Endothelial cell of umbilical vein (primary cell): ENCODE measurements at regions not wholly inside any gene's neighbourhood (a gene's known extent, or its start where the extent isn't known, plus 50 kb on each side); places are given as distances from the start of the nearest gene placed in this dataset.
A peak's percentile ranks its signal among the peaks of the same experiment; 100 is the strongest.

Source experiments
- BruUV-seq: library from RNA; stranded (reverse); fragments of 400-500 nt; replicated peaks from 2 replicates; lab custom pipeline; 2021; lab: Mats Ljungman, UMichigan
- CTCF ChIA-PET: fragments of 300-600, 350-600 bp; sonication (Branson Sonifier 250); formaldehyde crosslinking; loops from one replicate; lab custom pipeline; 2021; ENCODE audit warnings: antibody characterized with exemption, inconsistent platforms; lab: Charles Lee
- POLR2A ChIA-PET: fragments of 300-600, 350-600 bp; sonication (Branson Sonifier 250); formaldehyde crosslinking; loops from one replicate; lab custom pipeline; 2021; ENCODE audit warnings: antibody characterized with exemption, inconsistent platforms; lab: Charles Lee
- DNase-seq: peaks from one replicate; pipeline ENCODE4 v3.0.0-alpha.2; 2011; ENCODE audit warnings: low read depth, low spot score
- FAIRE-seq: peaks from 2 replicates; lab custom pipeline; 2011; peaks lifted over from hg19 to GRCh38; lab: Jason Lieb, UNC
- H2AFZ ChIP-seq: 2 replicates; pipeline ENCODE4 v1.6.0; 2012; ENCODE audit warnings: low read depth, low read length, control low read depth, inconsistent platforms
- H3K27ac ChIP-seq: 2 replicates; pipeline ENCODE4 v1.5.1; 2011; ENCODE audit warnings: low read depth, mild to moderate bottlenecking, control low read depth, low read length, moderate library complexity; ENCODE audit not compliant: insufficient read depth
- H3K27me3 ChIP-seq, 2 experiments: 2 replicates each; pipeline versions ENCODE4 v1.6.0 to v1.6.1; 2011; ENCODE audit warnings: low read length in 2 of 2, mixed read lengths in 1 of 2; ENCODE audit not compliant: control insufficient read depth in 2 of 2, insufficient read depth in 2 of 2
- H3K36me3 ChIP-seq, 2 experiments: 2 replicates in 1 of 2; 3 replicates in 1 of 2; pipeline ENCODE4 v1.5.1; 2011; ENCODE audit warnings: low read length in 2 of 2, mild to moderate bottlenecking in 1 of 2, moderate library complexity in 1 of 2; ENCODE audit not compliant: control insufficient read depth in 2 of 2, insufficient read depth in 2 of 2; ENCODE audit errors: extremely low read depth in 1 of 2
- H3K4me1 ChIP-seq: 3 replicates; pipeline ENCODE4 v1.5.1; 2011; ENCODE audit warnings: mild to moderate bottlenecking, low read length; ENCODE audit not compliant: control insufficient read depth, insufficient read depth; ENCODE audit errors: extremely low read depth
- H3K4me2 ChIP-seq: 2 replicates; pipeline ENCODE4 v1.6.1; 2011; ENCODE audit warnings: low read length, control low read depth, mixed read lengths; ENCODE audit not compliant: insufficient read depth
- H3K4me3 ChIP-seq, 3 experiments: fragments of 200-600 bp in 1 of 3; sonication (generic), shearing (Covaris generic) in 1 of 3; replicated peaks in 1 of 3; 2 replicates each; pipeline ENCODE4 v1.5.1; 2011 to 2016; ENCODE audit warnings: control low read depth in 3 of 3, low read length in 3 of 3, mild to moderate bottlenecking in 2 of 3, inconsistent platforms in 1 of 3, low read depth in 1 of 3, moderate library complexity in 1 of 3; ENCODE audit not compliant: insufficient read depth in 1 of 3
- H3K79me2 ChIP-seq: 2 replicates; pipeline ENCODE4 v1.6.0; 2012; ENCODE audit warnings: low read length, inconsistent platforms; ENCODE audit not compliant: control insufficient read depth, insufficient read depth
- H3K9ac ChIP-seq: replicated peaks from 2 replicates; pipeline ENCODE3; 2011; ENCODE audit warnings: low read length, control low read depth; ENCODE audit not compliant: insufficient read depth; ENCODE audit errors: extremely low read depth
- H3K9me1 ChIP-seq: replicated peaks from 3 replicates; pipeline ENCODE4 v1.6.0; 2011; ENCODE audit warnings: mild to moderate bottlenecking, low read length; ENCODE audit not compliant: control insufficient read depth, insufficient read depth; ENCODE audit errors: extremely low read depth
- H3K9me3 ChIP-seq: replicated peaks from 2 replicates; pipeline ENCODE4 v1.5.1; 2012; ENCODE audit warnings: low read length, inconsistent platforms; ENCODE audit not compliant: control insufficient read depth, insufficient read depth
- H4K20me1 ChIP-seq: replicated peaks from 2 replicates; pipeline ENCODE3; 2011; ENCODE audit warnings: mild to moderate bottlenecking, low read length; ENCODE audit not compliant: control insufficient read depth, insufficient read depth; ENCODE audit errors: extremely low read depth
- EZH2 ChIP-seq: IDR thresholded peaks from 2 replicates; pipeline ENCODE4 v1.6.1; 2012; ENCODE audit warnings: borderline replicate concordance, low read depth, mild to moderate bottlenecking, moderate library complexity, low read length, inconsistent platforms; ENCODE audit not compliant: severe bottlenecking
- FOS ChIP-seq: IDR thresholded peaks from 2 replicates; pipeline ENCODE4 v1.6.1; 2011; ENCODE audit warnings: mild to moderate bottlenecking, low read length, moderate library complexity, borderline replicate concordance; ENCODE audit not compliant: insufficient read depth
- GATA2 ChIP-seq: IDR thresholded peaks from 2 replicates; pipeline ENCODE4 v1.7.0; 2011; ENCODE audit warnings: low read depth, mild to moderate bottlenecking, moderate library complexity, mixed read lengths, low read length; ENCODE audit not compliant: insufficient read length, insufficient read depth
- JUN ChIP-seq: IDR thresholded peaks from 2 replicates; pipeline ENCODE4 v1.6.1; 2011; ENCODE audit warnings: borderline replicate concordance, low read depth; ENCODE audit not compliant: insufficient read length, insufficient read depth
- MYC ChIP-seq: IDR thresholded peaks from one replicate; pipeline ENCODE4 v1.6.1; 2011; ENCODE audit warnings: mild to moderate bottlenecking, low read depth, low read length
- POLR2A ChIP-seq: IDR thresholded peaks from 2 replicates; pipeline ENCODE4 v1.6.1; 2012; ENCODE audit warnings: low read depth, mild to moderate bottlenecking, control low read depth, low read length
- POLR2AphosphoS5 ChIP-seq: IDR thresholded peaks from 2 replicates; pipeline ENCODE4 v1.6.1; 2012; ENCODE audit warnings: low read depth, mild to moderate bottlenecking, control low read depth, low read length, moderate library complexity; ENCODE audit not compliant: insufficient read depth
- dilution Hi-C: fragments of 300-500 bp; cut with MboI; formaldehyde crosslinking; loops from one replicate; pipeline ENCODE4 v1.15.0; 2019; ENCODE audit warnings: low sequenced_read_pairs; ENCODE audit not compliant: extremely low pct_ligation_motif_present
- intact Hi-C: fragments of 100-400 bp; cut with micrococcal nuclease; formaldehyde crosslinking; loops from one replicate; pipeline ENCODE4 v1.10.0; 2022
- TF ChIP-seq, protein P1 (sequence below), 2 donors: IDR thresholded peaks; 1 replicate in 1 of 2; 2 replicates in 1 of 2; pipeline ENCODE4 v1.5.1; 2011; ENCODE audit warnings: low read length in 2 of 2, mild to moderate bottlenecking in 2 of 2, moderate library complexity in 2 of 2, control low read depth in 1 of 2, inconsistent platforms in 1 of 2, low read depth in 1 of 2; ENCODE audit not compliant: insufficient read depth in 1 of 2; ENCODE audit errors: extremely low read depth in 1 of 2
- TF ChIP-seq, protein P2 (sequence below): IDR thresholded peaks from 2 replicates; pipeline ENCODE4 v1.6.1; 2011; ENCODE audit not compliant: insufficient read depth, insufficient read length

DNA sequence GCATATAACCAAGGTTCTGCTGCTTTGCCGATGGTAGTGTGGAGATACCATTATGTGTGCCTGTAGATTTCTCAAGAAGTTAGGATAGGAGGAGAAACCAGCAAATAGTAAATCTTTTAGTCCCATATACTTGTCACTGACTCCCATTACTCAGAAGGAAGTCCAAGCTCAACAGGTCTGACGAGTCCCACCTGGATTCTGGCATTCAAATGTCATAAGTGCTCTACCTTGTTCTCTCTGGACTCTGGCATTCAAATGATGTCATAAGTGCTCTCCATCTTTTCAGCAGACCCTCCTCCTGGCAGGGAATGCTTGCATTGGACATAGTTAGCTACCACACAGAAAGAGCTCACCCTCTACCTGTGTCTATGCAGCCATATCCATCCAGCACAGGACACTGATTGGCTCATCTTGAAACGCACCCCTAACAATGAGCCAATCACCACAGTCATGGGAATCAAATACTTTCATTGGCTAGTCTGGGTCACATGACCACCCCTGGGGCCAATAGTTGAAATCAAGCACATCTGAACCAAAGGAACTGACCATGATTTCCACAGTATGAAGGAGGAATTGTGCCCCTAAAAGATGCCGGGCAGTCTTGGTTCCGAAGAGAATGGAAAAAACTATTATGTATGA is 205.0 kb upstream of the ADAMTS9 start:
- TF ChIP-seq JUN, result no peak
- no peak for TF ChIP-seq POLR2AphosphoS5
- TF ChIP-seq EZH2, result no peak
- no peak for TF ChIP-seq FOS
- H3K36me3 ChIP-seq, result no peaks in the 10 kb centered on the region
- intact Hi-C loops, result no loop called here
- H3K27me3 ChIP-seq, result no peaks in the 10 kb centered on the region
- dilution Hi-C loops, result no loop called here
- no peak for FAIRE-seq
- H3K4me2 ChIP-seq, result no peak overlapping the region
- no peaks in the 10 kb centered on the region for H3K79me2 ChIP-seq
- ChIA-PET CTCF (no interaction called here), POLR2A (no interaction called here)
- H3K9ac ChIP-seq, result no peak overlapping the region
- no peak for DNase-seq
- no peaks in the 10 kb centered on the region for H3K9me1 ChIP-seq
- no TSS peak for BruUV-seq
- no peak overlapping the region for H3K4me3 ChIP-seq
- H2AFZ ChIP-seq, result no peak overlapping the region
- no peak overlapping the region for H3K27ac ChIP-seq
- H3K9me3 ChIP-seq, result no peaks in the 10 kb centered on the region
- no peaks in the 10 kb centered on the region for H4K20me1 ChIP-seq
- H3K4me1 ChIP-seq, result peaks cover 22% of the 10 kb centered on the region

DNA sequence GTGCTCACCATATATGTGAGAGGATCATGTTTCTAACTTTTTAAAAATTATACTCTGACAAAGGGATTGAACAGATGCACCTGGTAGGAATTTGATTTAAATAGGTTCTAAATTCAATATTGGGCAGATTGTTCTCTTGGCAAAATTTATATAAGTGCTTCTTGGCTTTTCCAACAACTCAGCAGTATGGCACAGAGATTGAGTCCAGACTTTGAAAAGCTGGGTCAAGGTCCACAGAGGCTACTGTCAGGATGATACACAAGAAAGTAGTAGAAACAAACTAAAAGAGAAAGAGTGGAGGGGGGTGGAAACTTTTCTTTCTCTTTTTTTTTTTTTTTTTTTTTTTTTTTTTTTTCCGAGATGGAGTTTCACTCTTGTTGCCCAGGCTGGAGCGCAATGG is 203.2 kb upstream of the ADAMTS9 start:
- BruUV-seq, result no TSS peak
- H3K9ac ChIP-seq, result no peak overlapping the region
- H3K27ac ChIP-seq, result peak overlapping the region; percentile 64
- H2AFZ ChIP-seq, result no peak overlapping the region
- ChIA-PET POLR2A (no interaction called here), CTCF (interaction anchor here (0.6 to 1.8 kb wide), 8 partner anchors 10 to 271 kb away, joined by 3 to 6 read pairs (median 3); no protein-coding TSS in a partner anchor)
- no peaks in the 10 kb centered on the region for H3K9me3 ChIP-seq
- no peaks in the 10 kb centered on the region for H3K36me3 ChIP-seq
- FAIRE-seq, result no peak
- TF ChIP-seq EZH2 (no peak), FOS (no peak), POLR2AphosphoS5 (no peak), MYC (no peak), POLR2A (no peak), GATA2 (no peak), JUN (no peak)
- TF ChIP-seq, protein P1, sequence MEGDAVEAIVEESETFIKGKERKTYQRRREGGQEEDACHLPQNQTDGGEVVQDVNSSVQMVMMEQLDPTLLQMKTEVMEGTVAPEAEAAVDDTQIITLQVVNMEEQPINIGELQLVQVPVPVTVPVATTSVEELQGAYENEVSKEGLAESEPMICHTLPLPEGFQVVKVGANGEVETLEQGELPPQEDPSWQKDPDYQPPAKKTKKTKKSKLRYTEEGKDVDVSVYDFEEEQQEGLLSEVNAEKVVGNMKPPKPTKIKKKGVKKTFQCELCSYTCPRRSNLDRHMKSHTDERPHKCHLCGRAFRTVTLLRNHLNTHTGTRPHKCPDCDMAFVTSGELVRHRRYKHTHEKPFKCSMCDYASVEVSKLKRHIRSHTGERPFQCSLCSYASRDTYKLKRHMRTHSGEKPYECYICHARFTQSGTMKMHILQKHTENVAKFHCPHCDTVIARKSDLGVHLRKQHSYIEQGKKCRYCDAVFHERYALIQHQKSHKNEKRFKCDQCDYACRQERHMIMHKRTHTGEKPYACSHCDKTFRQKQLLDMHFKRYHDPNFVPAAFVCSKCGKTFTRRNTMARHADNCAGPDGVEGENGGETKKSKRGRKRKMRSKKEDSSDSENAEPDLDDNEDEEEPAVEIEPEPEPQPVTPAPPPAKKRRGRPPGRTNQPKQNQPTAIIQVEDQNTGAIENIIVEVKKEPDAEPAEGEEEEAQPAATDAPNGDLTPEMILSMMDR (IDR thresholded peaks at IDR 0.05; ENCODE audit: extremely low read depth in 1 of 2, insufficient read depth in 1 of 2, low read depth in 1 of 2, low read length in 2 of 2), result no peak
- TF ChIP-seq, protein P2, sequence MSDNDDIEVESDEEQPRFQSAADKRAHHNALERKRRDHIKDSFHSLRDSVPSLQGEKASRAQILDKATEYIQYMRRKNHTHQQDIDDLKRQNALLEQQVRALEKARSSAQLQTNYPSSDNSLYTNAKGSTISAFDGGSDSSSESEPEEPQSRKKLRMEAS, result no peak
- no peak overlapping the region for H3K4me3 ChIP-seq
- peaks cover 22% of the 10 kb centered on the region for H3K4me1 ChIP-seq
- dilution Hi-C loops (no loop called here), intact Hi-C loops (no loop called here)
- no peak overlapping the region for H3K4me2 ChIP-seq
- H3K79me2 ChIP-seq, result no peaks in the 10 kb centered on the region
- no peak for DNase-seq
- H3K27me3 ChIP-seq, result no peaks in the 10 kb centered on the region
- H4K20me1 ChIP-seq, result no peaks in the 10 kb centered on the region
- H3K9me1 ChIP-seq, result no peaks in the 10 kb centered on the region
